ENCODE measurements at regions not wholly inside any gene's neighbourhood (a gene's known extent, or its start where the extent isn't known, plus 50 kb on each side); places are given as distances from the start of the nearest gene placed in this dataset.
"Not testable (repeated sequence)": the region's sequence is repeated elsewhere in the genome, so short reads cannot be mapped to it uniquely, and the experiment has no call there.

DNA sequence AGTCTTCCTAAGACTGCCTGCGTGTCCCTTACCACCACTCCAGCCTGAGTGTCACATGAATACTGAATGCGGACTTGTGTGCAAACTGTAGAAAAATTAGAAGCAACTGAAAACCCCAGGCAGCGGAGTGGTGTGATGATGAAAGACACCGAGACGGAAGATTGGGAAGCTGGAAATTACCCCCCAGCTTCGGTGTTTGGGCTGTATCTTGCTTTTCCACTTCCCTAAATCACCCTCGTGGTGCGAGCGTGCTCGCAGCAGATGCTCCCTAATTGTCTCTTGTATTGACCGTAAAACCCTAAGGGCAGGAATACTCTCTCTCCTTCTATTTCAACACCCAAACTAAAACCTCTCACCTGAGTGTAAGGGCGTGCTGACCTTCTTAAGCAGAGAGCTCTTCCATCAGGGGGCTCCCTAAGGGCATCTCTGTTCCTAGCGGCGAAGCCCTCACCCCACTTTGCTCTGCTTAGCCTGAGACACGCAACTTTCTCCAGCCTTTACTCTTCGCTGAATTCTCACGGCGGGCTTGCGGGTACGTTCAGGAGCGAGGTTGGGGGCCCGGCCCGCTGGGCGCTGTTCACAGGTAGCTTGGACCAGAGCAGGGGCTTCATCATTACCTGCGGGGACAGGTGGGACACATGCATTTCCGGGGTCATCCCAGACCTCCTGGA is 62.4 kb downstream of the CRYBB2 start:
- DNase-seq (ENCODE audit: low read depth in 4 of 4, low spot score in 3 of 4) = no peak

DNA sequence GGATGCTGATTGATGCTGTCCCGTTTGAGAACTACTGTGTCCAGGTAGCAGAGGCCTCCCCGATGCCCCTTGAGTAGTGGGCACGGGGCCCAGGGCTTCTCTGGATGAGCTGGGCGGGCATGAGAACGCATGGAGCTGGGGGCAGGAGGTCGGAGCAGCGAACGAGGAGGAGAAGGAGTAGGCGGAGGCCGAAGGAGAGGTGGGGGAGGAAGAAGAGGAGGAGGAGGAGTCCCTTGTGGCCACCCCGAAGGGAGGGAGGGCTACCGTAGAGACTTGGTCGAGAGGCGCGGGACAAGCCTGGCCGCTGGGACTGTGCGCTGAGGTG is 62.9 kb downstream of the CRYBB2 start:
- no peak for DNase-seq (ENCODE audit: low read depth in 4 of 4, low spot score in 3 of 4)

DNA sequence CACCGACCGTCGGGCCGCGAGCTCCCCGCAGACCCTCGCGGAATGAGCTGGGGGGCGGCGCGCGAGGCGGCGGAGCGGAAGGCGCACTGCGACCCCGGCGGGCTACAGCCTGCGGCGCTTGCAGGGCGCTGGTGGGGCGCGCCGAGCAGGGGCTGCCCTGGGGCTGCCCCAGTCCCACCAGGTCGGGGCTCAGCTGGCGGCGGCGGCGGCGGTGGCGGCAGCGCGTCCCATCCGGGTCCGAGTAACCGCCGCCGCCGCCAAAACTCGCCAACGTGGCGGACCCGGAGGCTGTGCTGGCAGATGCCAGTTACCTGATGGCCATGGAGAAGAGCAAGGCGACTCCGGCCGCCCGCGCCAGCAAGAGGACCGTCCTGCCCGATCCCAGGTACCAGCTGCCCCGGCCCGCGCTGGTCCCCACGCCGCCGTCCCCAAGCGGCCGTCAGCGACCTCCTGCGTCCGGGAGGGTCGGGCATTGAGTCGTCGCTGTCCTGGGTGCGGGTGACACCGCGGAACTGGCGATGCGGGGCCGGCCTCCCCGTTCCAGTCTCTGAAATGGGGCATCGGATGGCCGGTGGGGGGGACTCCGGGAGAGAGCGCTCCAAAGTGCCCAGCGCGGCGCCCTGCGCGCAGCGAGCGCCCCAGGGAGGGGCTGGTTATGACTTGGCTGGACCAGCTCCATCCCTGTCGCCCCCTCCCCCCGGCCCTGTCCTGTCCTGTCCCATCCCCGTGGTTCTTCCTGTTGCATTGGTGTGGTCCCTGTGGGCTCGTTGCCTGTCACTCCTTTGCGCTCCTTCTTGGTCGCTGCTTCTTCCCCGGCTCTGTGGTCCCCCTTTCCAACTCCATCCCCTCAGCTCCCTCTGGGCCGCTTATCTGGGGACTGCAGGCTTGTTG is 63.5 kb downstream of the CRYBB2 start:
- no peak for DNase-seq (ENCODE audit: low read depth in 4 of 4, low spot score in 3 of 4)

DNA sequence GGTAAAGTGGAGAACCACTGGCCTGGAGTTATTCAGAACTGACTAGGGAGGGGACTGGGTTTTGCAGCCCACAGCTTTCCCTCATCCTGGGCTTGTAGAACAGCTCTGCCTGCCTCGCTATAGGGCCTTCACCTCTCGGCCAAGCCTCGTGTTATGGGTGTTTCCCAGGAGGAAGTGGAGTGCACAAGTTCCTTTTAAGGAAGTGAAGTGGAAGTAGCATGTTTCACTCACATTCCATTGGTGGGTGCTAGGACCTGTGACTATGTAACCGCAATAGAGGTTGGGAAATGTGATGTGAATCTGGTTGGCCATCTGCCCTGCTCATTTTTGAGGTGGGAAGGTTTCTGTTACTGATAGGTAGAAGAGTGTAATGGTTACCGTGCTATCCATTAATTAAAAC is 69.0 kb downstream of the CRYBB2 start:
- not testable (repeated sequence) for DNase-seq (ENCODE audit: low read depth in 4 of 4, low spot score in 3 of 4)

DNA sequence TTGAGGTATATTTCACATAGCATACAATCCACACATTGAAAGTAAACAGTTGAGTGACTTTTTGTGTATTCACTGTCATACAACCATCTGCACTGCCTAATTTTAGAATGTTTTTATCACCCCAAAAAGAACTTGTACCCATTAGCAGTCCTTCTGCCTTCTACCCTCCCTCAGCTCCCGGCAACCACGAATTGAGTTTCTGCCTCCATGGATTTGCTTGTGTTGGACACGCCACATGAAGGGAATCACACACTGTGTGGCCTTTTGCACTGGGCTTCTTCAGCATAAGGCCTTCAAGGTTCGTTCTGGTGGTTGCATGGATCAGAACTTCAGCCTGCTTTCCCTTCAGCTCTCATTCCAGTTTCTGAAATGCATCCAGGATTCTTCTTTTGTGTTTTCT is 82.5 kb downstream of the CRYBB2 start:
- DNase-seq (ENCODE audit: low read depth in 4 of 4, low spot score in 3 of 4) = not testable (repeated sequence)

DNA sequence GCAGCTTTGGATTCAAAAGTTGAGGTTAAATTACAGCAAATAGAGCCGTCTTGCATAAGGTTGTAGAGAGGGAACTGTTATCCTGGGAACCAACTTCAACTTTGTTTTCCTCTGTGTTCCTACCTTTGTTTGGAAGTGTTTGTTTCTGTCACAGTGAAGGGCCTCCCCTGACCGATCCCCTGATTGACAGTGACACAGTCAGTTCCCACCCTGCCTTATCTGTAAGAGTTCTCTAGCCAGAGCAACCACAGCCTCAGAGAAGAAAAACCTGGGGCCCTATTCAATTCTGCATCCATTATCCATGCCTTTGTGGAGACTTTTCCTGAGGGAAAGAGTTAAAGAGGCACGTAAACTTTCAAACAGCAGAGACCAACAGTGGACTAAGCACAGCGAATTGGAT is 90.1 kb downstream of the CRYBB2 start:
- DNase-seq (ENCODE audit: low read depth in 4 of 4, low spot score in 3 of 4) = not testable (repeated sequence)

DNA sequence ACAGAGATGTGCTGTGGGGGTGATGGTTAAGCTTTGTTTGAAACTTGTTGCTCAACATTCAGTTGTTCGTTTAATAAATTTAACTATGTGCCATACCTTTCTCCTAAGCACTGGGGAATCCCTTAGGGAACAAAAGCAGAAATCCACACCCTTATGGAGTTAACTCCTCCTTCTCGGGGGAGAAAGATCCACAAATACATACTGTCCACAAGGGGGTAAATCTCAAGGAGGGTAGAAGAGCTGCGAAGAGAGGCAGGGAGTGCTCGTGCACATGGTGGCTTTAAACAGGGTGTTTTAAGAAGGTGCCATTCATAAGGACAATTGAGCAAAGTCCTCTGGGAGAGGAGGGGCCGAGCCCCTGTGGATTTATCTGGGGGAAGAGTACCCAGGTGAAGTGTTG is 92.5 kb downstream of the CRYBB2 start:
- not testable (repeated sequence) for DNase-seq (ENCODE audit: low read depth in 4 of 4, low spot score in 3 of 4)

DNA sequence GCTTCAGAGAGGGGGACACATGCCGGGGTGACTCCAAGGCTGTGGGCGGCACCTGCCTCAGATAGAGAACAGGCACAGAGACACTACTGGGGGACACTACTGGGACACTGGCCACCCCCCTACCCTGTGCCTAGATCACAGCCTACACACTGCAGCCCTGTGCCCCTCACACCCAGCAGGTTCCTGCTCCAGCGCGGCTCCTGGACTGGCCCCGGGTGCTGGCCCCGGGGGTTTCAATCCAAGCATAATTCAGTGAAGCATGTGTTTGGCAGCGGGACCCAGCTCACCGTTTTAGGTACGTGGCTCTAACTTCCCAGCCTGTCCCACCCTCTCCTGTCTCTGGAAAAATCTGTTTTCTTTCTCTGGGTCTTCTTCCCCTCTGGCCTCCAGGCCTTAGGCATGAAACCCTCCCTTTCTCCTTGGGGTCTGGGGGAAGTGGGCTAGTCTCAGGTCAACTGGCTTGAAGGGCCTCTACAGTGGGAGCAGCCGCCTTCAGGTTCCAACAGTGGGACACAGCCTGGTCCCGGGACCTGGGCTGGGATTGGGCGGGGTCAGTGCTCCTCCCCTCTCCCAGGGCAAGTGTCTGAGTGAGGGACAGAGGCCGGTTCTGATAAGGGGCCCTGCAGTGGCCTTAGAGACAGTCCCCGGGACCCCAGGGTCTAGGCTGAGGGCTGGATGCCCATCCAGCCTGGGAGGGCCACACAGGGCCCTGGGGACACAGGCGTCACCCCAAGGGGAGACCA is 98.8 kb downstream of the CRYBB2 start:
- DNase-seq (ENCODE audit: low read depth in 4 of 4, low spot score in 3 of 4) = no peak

DNA sequence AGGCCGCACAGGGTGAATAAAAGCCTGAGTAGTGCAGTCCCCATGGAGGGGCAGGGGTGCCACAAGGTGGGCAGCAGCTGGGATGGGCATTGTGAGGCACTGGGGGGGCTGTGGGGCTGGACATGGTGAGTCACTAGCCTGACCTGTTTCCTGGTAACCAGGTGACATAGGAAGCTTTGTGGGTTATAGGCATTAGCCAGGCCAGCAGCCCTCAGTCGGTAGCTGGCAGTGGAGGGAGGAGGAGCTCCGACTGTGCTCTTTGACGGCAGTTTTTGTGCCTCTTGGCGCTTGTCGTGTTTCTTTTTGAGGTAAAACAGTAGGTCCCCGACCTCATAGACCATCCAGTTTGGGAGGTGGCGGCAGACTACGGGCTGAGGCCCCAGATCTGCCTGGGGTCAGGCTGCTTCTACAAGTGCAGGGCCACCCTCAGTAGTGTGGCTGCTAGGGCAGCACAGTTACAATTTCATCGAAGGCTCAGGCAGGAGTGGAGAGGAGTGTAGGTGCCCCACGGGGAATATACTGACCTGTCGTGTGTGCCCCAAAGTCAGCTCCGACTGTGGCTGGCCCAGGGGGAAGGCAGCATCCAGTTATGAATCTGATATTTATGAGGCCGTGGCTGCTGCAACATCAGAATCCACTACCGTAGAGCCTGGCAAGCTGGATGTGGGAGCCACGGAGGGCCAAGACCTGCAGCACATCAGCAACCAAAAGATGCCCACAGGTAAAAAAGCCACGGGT is 107.7 kb downstream of the CRYBB2 start:
- no peak for DNase-seq (ENCODE audit: low read depth in 4 of 4, low spot score in 3 of 4)

DNA sequence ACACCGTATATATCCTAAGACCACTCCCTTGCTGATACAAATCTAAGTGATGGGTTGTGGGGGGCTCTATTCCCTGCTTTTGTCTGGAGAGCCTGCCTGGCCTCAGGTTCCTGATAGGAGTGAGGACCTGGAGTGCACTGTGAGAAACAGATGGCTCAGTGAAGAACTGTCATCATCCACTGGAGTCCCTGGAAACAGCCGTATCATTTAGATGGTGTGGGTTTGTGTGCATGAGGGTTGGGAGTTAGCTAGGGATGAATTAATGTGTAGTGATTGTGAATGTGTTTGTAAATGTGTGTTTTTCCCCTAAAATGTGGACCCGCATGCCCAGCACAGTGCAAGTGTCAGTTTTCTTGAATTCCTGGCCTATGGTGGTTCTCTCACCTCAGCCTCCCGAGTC is 111.6 kb downstream of the CRYBB2 start:
- DNase-seq (ENCODE audit: low read depth in 4 of 4, low spot score in 3 of 4) = no peak

DNA sequence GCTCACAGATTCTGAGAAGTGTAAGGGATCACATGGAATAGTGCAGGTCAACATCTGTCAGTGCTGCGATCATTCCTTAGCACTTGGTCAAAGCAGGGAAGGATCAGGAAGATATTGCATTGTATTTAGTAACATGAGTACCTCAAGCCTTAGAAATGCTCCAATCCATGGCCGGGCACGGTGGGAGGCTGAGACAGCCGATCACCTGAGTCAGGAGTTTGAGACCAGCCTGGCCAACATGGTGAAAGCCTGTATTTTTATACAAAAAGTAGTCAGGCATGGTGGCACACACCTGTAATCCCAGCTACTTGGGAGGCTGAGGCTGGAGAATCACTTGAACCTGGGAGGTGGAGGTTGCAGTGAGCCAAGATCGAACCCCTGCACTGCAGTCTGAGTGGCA is 112.5 kb downstream of the CRYBB2 start:
- DNase-seq (ENCODE audit: low read depth in 4 of 4, low spot score in 3 of 4) = not testable (repeated sequence)

DNA sequence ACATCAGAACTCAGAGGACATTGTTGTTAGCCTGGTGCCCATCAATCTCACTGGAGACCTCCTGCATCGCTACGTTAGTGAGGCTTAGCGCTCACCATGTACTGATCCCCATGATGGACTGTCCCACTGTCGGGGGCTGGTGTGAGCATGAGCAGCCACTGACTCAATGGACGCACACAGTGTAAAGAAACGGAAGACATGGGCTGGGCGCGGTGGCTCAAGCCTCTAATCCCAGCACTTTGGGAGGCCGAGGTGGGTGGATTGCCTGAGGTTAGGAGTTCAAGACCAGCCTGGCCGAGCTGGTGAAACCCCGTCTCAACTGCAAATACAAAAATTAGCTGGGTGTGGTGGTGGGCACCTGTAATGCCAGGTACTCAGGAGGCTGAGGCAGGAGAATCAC is 112.9 kb downstream of the CRYBB2 start:
- DNase-seq (ENCODE audit: low read depth in 4 of 4, low spot score in 3 of 4) = no peak

DNA sequence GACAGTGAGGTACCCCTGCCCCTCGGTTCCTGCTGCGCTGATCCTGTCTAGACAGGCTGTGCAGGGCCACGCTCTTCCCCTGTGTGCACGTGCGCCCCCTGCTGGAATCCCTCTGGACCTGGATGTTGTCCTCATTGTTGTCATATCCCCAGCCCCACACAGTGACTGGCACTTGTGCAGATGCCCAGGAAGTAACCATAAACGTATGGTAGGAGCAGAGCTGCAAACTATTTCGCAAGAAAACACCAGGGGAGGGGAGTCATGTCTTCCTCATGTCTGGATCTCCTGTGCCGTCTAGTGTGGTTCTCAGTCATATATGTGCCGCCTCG is 114.7 kb downstream of the CRYBB2 start:
- DNase-seq (ENCODE audit: low read depth in 4 of 4, low spot score in 3 of 4) = peak in 2 of 4 donors; percentile 4 to 6

DNA sequence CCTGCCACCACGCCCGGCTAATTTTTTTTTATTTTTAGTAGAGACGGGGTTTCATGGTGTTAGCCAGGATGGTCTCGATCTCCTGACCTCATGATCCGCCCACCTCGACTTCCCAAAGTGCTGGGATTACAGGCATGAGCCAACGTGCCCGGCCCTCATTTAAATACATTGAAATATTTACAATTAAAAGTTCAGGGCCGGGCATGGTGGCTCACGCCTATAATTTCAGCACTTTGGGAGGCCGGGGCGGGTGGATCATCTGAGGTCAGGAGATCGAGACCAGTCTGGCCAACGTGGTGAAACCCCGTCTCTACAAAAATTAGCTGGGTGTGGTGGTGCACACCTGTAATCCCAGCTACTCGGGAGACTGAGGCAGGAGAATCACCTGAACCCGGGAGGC is 115.2 kb downstream of the CRYBB2 start:
- not testable (repeated sequence) for DNase-seq (ENCODE audit: low read depth in 4 of 4, low spot score in 3 of 4)

DNA sequence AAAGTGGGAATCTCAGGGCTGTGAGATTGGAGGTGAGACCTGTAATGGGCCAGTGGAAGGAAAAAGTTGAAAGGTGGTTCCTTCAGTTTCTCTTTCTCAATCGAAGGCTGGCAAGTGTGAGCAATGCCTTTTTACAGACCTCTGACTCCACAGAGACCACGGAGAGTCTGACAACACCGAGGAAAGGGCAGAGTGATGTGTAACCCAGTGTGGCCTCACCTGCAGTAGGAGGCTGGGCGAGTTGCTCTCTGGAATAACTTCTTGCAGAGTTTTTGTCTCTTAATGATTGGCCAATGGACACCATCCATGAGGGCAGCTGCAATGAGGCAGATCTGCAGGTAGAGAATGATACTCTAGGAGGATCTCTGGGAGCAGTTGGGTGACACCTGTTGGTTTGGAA is 115.8 kb downstream of the CRYBB2 start:
- DNase-seq (ENCODE audit: low read depth in 4 of 4, low spot score in 3 of 4) = not testable (repeated sequence)

DNA sequence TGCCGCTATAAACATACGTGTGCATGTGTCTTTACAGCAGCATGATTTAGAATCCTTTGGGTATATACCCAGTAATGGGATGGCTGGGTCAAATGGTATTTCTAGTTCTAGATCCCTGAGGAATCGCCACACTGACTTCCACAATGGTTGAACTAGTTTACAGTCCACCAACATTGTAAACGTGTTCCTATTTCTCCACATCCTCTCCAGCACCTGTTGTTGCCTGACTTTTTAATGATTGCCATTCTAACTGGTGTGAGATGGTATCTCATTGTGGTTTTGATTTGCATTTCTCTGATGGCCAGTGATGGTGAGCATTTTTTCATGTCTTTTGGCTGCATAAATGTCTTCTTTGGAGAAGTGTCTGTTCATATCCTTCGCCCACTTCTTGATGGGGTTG is 121.1 kb downstream of the CRYBB2 start:
- not testable (repeated sequence) for DNase-seq (ENCODE audit: low read depth in 4 of 4, low spot score in 3 of 4)

DNA sequence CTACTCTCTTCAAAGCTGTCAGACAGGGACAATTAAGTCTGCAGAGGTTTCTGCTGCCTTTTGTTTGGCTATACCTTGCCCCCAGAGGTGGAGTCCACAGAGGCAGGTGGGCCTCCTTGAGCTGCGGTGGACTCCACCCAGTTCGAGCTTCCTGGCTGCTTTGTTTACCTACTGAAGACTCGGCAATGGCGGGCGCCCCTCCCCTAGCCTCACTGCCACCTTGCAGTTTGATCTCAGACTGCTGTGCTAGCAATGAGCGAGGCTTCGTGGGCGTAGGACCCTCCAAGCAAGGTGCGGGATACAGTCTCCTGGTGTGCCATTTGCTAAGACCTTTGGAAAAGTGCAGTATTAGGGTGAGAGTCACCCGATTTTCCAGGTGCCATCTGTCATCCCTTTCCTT is 124.9 kb downstream of the CRYBB2 start:
- not testable (repeated sequence) for DNase-seq (ENCODE audit: low read depth in 4 of 4, low spot score in 3 of 4)

DNA sequence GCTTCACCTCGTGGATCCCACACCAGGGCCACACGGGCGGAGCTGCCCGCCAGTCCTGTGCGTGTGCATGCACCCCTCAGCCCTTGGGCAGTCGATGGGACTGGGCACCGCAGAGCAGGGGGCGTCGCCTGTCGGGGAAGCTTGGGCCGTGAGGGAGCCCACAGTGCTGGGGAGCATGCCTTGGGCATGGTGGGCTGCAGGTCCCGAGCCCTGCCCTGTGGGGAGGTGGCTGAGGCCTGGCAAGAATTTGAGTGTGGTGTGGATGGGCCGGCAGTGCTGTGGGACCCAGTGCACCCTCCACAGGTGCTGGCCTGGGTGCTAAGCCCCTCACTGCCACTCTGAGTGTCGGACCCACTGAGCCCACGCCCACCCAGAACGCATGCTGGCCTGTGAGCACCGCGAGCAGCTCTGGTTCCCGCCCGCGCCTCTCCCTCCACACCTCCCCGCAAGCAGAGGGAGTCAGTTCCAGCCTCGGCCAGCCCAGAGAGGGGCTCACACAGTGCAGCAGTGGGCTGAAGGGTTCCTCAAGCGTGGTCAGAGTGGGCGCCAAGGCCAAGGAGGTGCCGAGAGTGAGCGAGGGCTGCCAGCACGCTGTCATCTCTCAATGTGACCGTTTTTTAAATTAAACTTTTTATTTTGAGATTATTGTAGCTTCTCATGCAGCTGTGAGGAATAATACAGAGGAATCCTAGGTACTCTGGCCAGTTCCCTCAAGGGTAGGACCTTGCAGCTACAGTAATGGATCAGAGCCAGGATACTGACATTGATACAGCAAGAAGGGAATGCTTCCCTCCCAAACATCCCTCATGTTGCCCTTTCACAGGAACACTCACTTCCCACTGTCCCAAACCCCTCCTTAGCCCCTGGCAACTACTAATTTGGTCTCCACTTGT is 127.7 kb downstream of the CRYBB2 start:
- no peak for DNase-seq (ENCODE audit: low read depth in 4 of 4, low spot score in 3 of 4)

DNA sequence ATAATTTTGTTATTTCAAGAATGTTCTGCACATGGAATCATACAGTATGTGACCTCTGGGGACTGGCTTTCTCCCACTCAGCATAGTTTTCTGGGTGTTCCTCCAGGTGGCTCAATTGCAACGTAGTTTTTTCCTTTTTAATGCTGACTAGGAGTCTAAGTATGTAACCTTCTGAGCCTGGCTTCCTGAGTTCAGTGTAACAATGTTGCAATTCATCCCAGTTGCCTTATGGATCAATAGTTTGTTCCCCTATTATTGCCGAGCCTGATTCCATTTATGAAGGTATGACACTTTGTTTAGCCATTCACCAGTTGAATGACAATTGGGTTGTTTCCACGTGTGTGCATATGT is 128.3 kb downstream of the CRYBB2 start:
- no peak for DNase-seq (ENCODE audit: low read depth in 4 of 4, low spot score in 3 of 4)

DNA sequence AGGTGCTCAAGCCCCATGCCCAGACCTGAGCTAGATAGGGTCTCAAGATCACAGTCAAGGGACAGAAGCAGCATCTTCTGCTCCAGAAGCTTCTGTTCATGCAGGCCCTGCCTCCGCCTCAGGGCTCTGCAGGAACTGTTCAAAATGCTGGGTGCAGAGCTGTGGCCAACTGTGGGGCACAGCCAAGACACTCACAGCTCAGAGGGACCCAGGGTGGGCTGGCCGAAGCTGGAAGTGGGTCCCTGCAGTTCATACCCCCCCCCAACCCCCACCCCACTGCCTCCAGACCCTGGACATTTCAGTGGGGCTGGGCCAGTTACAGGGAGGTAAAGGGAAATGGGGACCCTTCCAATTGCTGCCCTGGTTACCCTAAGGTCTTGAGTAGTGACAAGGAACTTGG is 129.0 kb downstream of the CRYBB2 start:
- DNase-seq (ENCODE audit: low read depth in 4 of 4, low spot score in 3 of 4) = no peak

All from left renal pelvis (tissue), 4 donors.